ENCODE measurements at regions not wholly inside any gene's neighbourhood (a gene's known extent, or its start where the extent isn't known, plus 50 kb on each side); places are given as distances from the start of the nearest gene placed in this dataset.

DNA sequence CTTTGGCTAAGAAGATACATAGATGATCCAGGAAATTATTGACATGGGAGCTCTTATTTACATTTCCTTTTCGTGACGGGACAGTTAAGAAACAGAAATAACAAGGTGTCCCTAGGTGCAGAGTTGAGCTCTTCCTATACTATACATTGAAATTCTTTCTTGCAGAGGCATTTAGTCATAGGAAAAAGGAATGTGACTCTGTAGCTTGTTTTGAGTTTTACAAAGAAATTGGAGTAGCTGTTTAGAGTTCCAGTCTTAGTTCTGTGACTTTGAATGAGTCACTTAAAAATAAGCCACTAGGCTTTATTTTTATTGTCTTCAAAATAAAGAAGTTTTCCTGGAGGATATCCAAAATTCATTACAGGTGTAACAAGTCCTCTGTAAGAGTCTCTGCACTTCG is 723.5 kb upstream of the SGO1 start:
- no peaks in the 10 kb centered on the region for H4K20me1 ChIP-seq (replicated peaks in 1 of 2; ENCODE audit: control insufficient read depth in 1 of 2, insufficient read depth in 2 of 2, low read length in 2 of 2)

More for the DNA sequence above, 723.5 kb upstream of the SGO1 start:
- TF ChIP-seq RXRA (IDR thresholded peaks at IDR 0.05; ENCODE audit: insufficient read depth, low read depth, low read length) = no peak
- Histone ChIP-seq H4K8ac (ENCODE audit: extremely low read depth, insufficient read depth, low read length) (no peak overlapping the region), H3K27ac (ENCODE audit: low read depth, low read length) (no peak overlapping the region), H2BK20ac (ENCODE audit: low read length) (no peak overlapping the region), H3K79me2 (ENCODE audit: control insufficient read depth in 1 of 2, insufficient read depth in 2 of 2, low read length in 2 of 2) (no peaks in the 10 kb centered on the region), H3K79me1 (ENCODE audit: low read depth, low read length) (no peaks in the 10 kb centered on the region), H2AFZ (ENCODE audit: low read length) (no peak overlapping the region), H2BK15ac (ENCODE audit: low read length) (no peak overlapping the region), H2BK120ac (replicated peaks; ENCODE audit: low read depth, low read length) (no peak overlapping the region), H3K56ac (replicated peaks; ENCODE audit: insufficient read length, low read depth, low read length) (no peak overlapping the region), H3K27me3 (replicated peaks in 1 of 4; ENCODE audit: control insufficient read depth in 3 of 4, extremely low read depth in 1 of 4, insufficient read depth in 3 of 4, low read length in 3 of 4) (no peaks in the 10 kb centered on the region), H2AK5ac (ENCODE audit: low read depth, low read length) (no peak overlapping the region), H3K4ac (replicated peaks; ENCODE audit: insufficient read length, low read depth, low read length) (no peak overlapping the region), H3K9me3 (ENCODE audit: insufficient read depth in 2 of 2, low read depth in 1 of 2, low read length in 1 of 2) (no peaks in the 10 kb centered on the region), H3K18ac (ENCODE audit: extremely low read depth, low read length) (no peak overlapping the region), H3K4me2 (ENCODE audit: insufficient read depth in 1 of 2, low read depth in 2 of 2, low read length in 2 of 2) (no peak overlapping the region), H2BK5ac (ENCODE audit: low read depth, low read length) (no peak overlapping the region), H4K91ac (replicated peaks; ENCODE audit: insufficient read length, low read length) (no peak overlapping the region), H3K23ac (ENCODE audit: insufficient read length) (no peak overlapping the region), H3K14ac (ENCODE audit: insufficient read length) (no peak overlapping the region), H3K36me3 (ENCODE audit: control insufficient read depth in 2 of 4, insufficient read depth in 4 of 4, low read length in 3 of 4) (no peaks in the 10 kb centered on the region), H3K23me2 (ENCODE audit: low read depth, low read length) (no peaks in the 10 kb centered on the region), H3K4me1 (replicated peaks in 1 of 4; ENCODE audit: control insufficient read depth in 3 of 4, insufficient read depth in 4 of 4, low read length in 3 of 4) (no peaks in the 10 kb centered on the region; a peak in 1 of 7 replicates), H4K5ac (ENCODE audit: insufficient read length, low read depth, low read length) (no peak overlapping the region), H3K9ac (replicated peaks in 1 of 4; ENCODE audit: extremely low read depth in 1 of 4, low read depth in 3 of 4, low read length in 3 of 4) (no peak overlapping the region), H2BK12ac (ENCODE audit: low read depth, low read length) (no peak overlapping the region), H3K4me3 (ENCODE audit: extremely low read depth in 1 of 4, insufficient read depth in 2 of 4, low read depth in 3 of 4, low read length in 4 of 4) (no peak overlapping the region)
- POLR2A ChIA-PET (ENCODE audit: partially characterized antibody) = no interaction called here
- DNase-seq (ENCODE audit: low read depth in 1 of 2, low spot score in 2 of 2) (no peak), FAIRE-seq (no peak)
- CTCF ChIA-PET (ENCODE audit: partially characterized antibody) = no interaction called here
- WGBS, 2 experiments (ENCODE audit: extremely low coverage in 1 of 2, insufficient coverage in 1 of 2, insufficient read length in 1 of 2, insufficient replicate concordance in 2 of 2, low coverage in 1 of 2, low lambda C conversion rate in 2 of 2, missing lambda C conversion rate in 1 of 2) = 94% methylated on average over 3 of the region's 3 CpGs; no CpG with 5 or more reads in 1 of the 2 experiments
